ENCODE measurements at regions not wholly inside any gene's neighbourhood (a gene's known extent, or its start where the extent isn't known, plus 50 kb on each side); places are given as distances from the start of the nearest gene placed in this dataset.

- H3K9me3 Mint-ChIP-seq: no peaks in the 10 kb centered on the region
Measured at GRCh38 chr1:36565576-36566501, 83.1 kb upstream of the CSF3R start.

GRCh38 chr1:36562181-36562685 lies 79.5 kb upstream of the CSF3R start:
- no peak overlapping the region for H3K4me3 Mint-ChIP-seq
- no peak for DNase-seq (ENCODE audit: extremely low spot score, unreplicated experiment)
- H3K27me3 Mint-ChIP-seq: peaks cover 28% of the 10 kb centered on the region
- H3K36me3 Mint-ChIP-seq: no peaks in the 10 kb centered on the region
- no peak overlapping the region for H3K27ac Mint-ChIP-seq
- no peaks in the 10 kb centered on the region for H3K9me3 Mint-ChIP-seq
- TF ChIP-seq CTCF (conservative IDR thresholded peaks at IDR 0.05): no peak
- no peaks in the 10 kb centered on the region for H3K4me1 Mint-ChIP-seq (ENCODE audit: unreplicated experiment)

More at GRCh38 chr1:36565576-36566501, 83.1 kb upstream of the CSF3R start:
- H3K27me3 Mint-ChIP-seq: peaks cover 36% of the 10 kb centered on the region
- DNase-seq (ENCODE audit: extremely low spot score, unreplicated experiment): no peak
- TF ChIP-seq CTCF (conservative IDR thresholded peaks at IDR 0.05): no peak
- H3K36me3 Mint-ChIP-seq: no peaks in the 10 kb centered on the region
- H3K4me3 Mint-ChIP-seq: no peak overlapping the region
- no peaks in the 10 kb centered on the region for H3K4me1 Mint-ChIP-seq (ENCODE audit: unreplicated experiment)
- H3K27ac Mint-ChIP-seq: no peak overlapping the region

- no peak overlapping the region for H3K27ac Mint-ChIP-seq
- peaks cover 26% of the 10 kb centered on the region for H3K27me3 Mint-ChIP-seq
- no peak for DNase-seq (ENCODE audit: extremely low spot score, unreplicated experiment)
- H3K9me3 Mint-ChIP-seq: no peaks in the 10 kb centered on the region
- H3K36me3 Mint-ChIP-seq: no peaks in the 10 kb centered on the region
- H3K4me3 Mint-ChIP-seq: no peak overlapping the region
- TF ChIP-seq CTCF (conservative IDR thresholded peaks at IDR 0.05): no peak
- no peaks in the 10 kb centered on the region for H3K4me1 Mint-ChIP-seq (ENCODE audit: unreplicated experiment)
Measured at GRCh38 chr1:36561361-36561724, 78.6 kb upstream of the CSF3R start.

- no peak for TF ChIP-seq CTCF (conservative IDR thresholded peaks at IDR 0.05)
- no peaks in the 10 kb centered on the region for H3K4me1 Mint-ChIP-seq (ENCODE audit: unreplicated experiment)
- H3K27ac Mint-ChIP-seq: no peak overlapping the region
- H3K27me3 Mint-ChIP-seq: peaks cover 30% of the 10 kb centered on the region
- no peaks in the 10 kb centered on the region for H3K9me3 Mint-ChIP-seq
- no peak overlapping the region for H3K4me3 Mint-ChIP-seq
- DNase-seq (ENCODE audit: extremely low spot score, unreplicated experiment): no peak
- no peaks in the 10 kb centered on the region for H3K36me3 Mint-ChIP-seq
Measured at GRCh38 chr1:36560621-36561360, 78.1 kb upstream of the CSF3R start.

- Mint-ChIP-seq H3K4me1 (ENCODE audit: unreplicated experiment) (no peaks in the 10 kb centered on the region), H3K4me3 (no peak overlapping the region), H3K36me3 (no peaks in the 10 kb centered on the region), H3K27me3 (peaks cover 35% of the 10 kb centered on the region), H3K9me3 (no peaks in the 10 kb centered on the region), H3K27ac (no peak overlapping the region)
- DNase-seq (ENCODE audit: extremely low spot score, unreplicated experiment): no peak
- no peak for TF ChIP-seq CTCF (conservative IDR thresholded peaks at IDR 0.05)
Measured at GRCh38 chr1:36560177-36560576, 77.5 kb upstream of the CSF3R start.

Measured in type B pancreatic cell (in vitro differentiated cells).